Gastrocnemius medialis (tissue), 4 donors: ENCODE measurements at regions not wholly inside any gene's neighbourhood (a gene's known extent, or its start where the extent isn't known, plus 50 kb on each side); places are given as distances from the start of the nearest gene placed in this dataset.

Source experiments
- ATAC-seq, 2 donors: fragments of 150-250 bp; one replicate each; pipeline ENCODE4 v1.9.1; 2016
- DNase-seq, 2 donors: peaks; one replicate each; pipeline ENCODE4 v3.0.0-alpha.2; 2019
- H3K27ac ChIP-seq, 4 donors: fragments of 200-600 bp; sonication (generic); 1 replicate in 1 of 4; 2 replicates in 3 of 4; pipeline ENCODE4 v1.5.1; 2016 to 2018; ENCODE audit warnings: mild to moderate bottlenecking in 2 of 4, moderate library complexity in 1 of 4
- H3K27me3 ChIP-seq, 3 donors: fragments of 200-600 bp; sonication (generic) in 2 of 3; 1 replicate in 1 of 3; 2 replicates in 2 of 3; pipeline versions ENCODE4 v1.5.1 to v1.6.0; 2016 to 2019; ENCODE audit warnings: mild to moderate bottlenecking in 1 of 3, moderate library complexity in 1 of 3
- H3K36me3 ChIP-seq, 2 donors: fragments of 200-600 bp; sonication (generic) in 1 of 2; one replicate each; pipeline ENCODE4 v1.5.1; 2017 to 2018
- H3K4me1 ChIP-seq, 2 donors: fragments of 200-600 bp; sonication (generic) in 1 of 2; one replicate each; pipeline ENCODE4 v1.5.1; 2016 to 2017; ENCODE audit warnings: mild to moderate bottlenecking in 2 of 2
- H3K4me3 ChIP-seq, 4 donors: fragments of 200-600 bp; sonication (generic) in 3 of 4; 1 replicate in 1 of 4; 2 replicates in 3 of 4; pipeline ENCODE4 v1.5.1; 2016 to 2019; ENCODE audit warnings: mild to moderate bottlenecking in 2 of 4
- H3K9me3 ChIP-seq, 3 donors: fragments of 200-600 bp; sonication (generic) in 2 of 3; 1 replicate in 1 of 3; 2 replicates in 2 of 3; pipeline ENCODE4 v1.5.1; 2016 to 2019
- CTCF ChIP-seq, 5 experiments: fragments of 450-650 bp in 3 of 5; fragments of 200-600 bp in 2 of 5; sonication (generic) in 2 of 5; IDR thresholded peaks in 4 of 5; conservative IDR thresholded peaks in 1 of 5; 1 replicate in 4 of 5; 2 replicates in 1 of 5; pipeline ENCODE4 v1.5.1; 2016 to 2019; ENCODE audit warnings: antibody characterized with exemption in 5 of 5, mild to moderate bottlenecking in 3 of 5, moderate library complexity in 3 of 5
- POLR2A ChIP-seq, 2 donors: fragments of 450-650 bp; IDR thresholded peaks; one replicate each; pipeline ENCODE4 v1.6.1; 2017; ENCODE audit warnings: antibody characterized with exemption in 2 of 2, mild to moderate bottlenecking in 2 of 2, moderate library complexity in 2 of 2
- in situ Hi-C, 4 donors: fragments of 200-750 bp; cut with MboI; loops; one replicate each; pipeline versions ENCODE4 v1.15.0 to v1.8.0; 2017; ENCODE audit warnings: low sequenced_read_pairs in 4 of 4
- intact Hi-C: fragments of 100-400 bp; cut with DNase I; formaldehyde crosslinking; loops from one replicate; pipeline ENCODE4 v1.15.1; 2023; ENCODE audit warnings: low total_unique reads

GRCh38 chr4:28776004-28776403, 1915.4 kb downstream of the STIM2 start:
- H3K27me3 ChIP-seq: no peaks in the 10 kb centered on the region
- H3K4me3 ChIP-seq: no peak overlapping the region
- DNase-seq (no peak), ATAC-seq (no peak)
- in situ Hi-C loops (no loop called here), intact Hi-C loops (no loop called here)
- H3K9me3 ChIP-seq: no peaks in the 10 kb centered on the region
- H3K36me3 ChIP-seq: no peaks in the 10 kb centered on the region
- no peak overlapping the region for H3K27ac ChIP-seq
- H3K4me1 ChIP-seq: no peaks in the 10 kb centered on the region
- TF ChIP-seq CTCF (IDR thresholded peaks at IDR 0.05 in 4 of 5, conservative IDR thresholded peaks at IDR 0.05 in 1 of 5) (no peak), POLR2A (IDR thresholded peaks at IDR 0.05) (no peak)

DNA sequence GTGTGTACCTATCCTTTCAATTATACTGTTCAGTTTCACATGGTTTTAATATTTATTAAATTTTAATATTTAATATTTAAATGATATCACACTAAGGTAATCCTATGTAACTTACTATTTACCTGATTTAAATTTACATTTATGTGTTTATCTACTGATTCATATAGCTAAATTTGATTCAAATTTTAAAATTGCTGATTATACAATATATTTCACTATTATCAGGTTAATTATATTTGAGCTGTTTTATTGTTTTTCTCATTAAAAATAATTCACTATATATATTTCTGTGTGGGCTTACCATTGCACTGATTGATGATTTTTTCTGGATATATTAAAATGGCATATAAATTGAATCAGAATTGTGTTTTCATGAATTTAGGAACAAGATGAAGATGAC, 1923.5 kb downstream of the STIM2 start:
- no peaks in the 10 kb centered on the region for H3K36me3 ChIP-seq
- DNase-seq (no peak), ATAC-seq (no peak)
- H3K4me3 ChIP-seq: no peak overlapping the region
- H3K27me3 ChIP-seq: no peaks in the 10 kb centered on the region
- H3K9me3 ChIP-seq: no peaks in the 10 kb centered on the region
- H3K27ac ChIP-seq: no peak overlapping the region
- no peaks in the 10 kb centered on the region for H3K4me1 ChIP-seq
- TF ChIP-seq POLR2A (IDR thresholded peaks at IDR 0.05) (no peak), CTCF (IDR thresholded peaks at IDR 0.05 in 4 of 5, conservative IDR thresholded peaks at IDR 0.05 in 1 of 5) (no peak)
- in situ Hi-C loops (no loop called here), intact Hi-C loops (no loop called here)

GRCh38 chr4:28787947-28788346, 1927.3 kb downstream of the STIM2 start:
- H3K4me3 ChIP-seq: no peak overlapping the region
- intact Hi-C loops: no loop called here
- H3K27me3 ChIP-seq: no peaks in the 10 kb centered on the region
- H3K9me3 ChIP-seq: no peaks in the 10 kb centered on the region
- H3K4me1 ChIP-seq: no peaks in the 10 kb centered on the region
- no peak for TF ChIP-seq CTCF (IDR thresholded peaks at IDR 0.05 in 4 of 5, conservative IDR thresholded peaks at IDR 0.05 in 1 of 5)
- H3K27ac ChIP-seq: no peak overlapping the region
- DNase-seq (no peak), ATAC-seq (no peak)
- in situ Hi-C loops: no loop called here
- no peaks in the 10 kb centered on the region for H3K36me3 ChIP-seq

DNA sequence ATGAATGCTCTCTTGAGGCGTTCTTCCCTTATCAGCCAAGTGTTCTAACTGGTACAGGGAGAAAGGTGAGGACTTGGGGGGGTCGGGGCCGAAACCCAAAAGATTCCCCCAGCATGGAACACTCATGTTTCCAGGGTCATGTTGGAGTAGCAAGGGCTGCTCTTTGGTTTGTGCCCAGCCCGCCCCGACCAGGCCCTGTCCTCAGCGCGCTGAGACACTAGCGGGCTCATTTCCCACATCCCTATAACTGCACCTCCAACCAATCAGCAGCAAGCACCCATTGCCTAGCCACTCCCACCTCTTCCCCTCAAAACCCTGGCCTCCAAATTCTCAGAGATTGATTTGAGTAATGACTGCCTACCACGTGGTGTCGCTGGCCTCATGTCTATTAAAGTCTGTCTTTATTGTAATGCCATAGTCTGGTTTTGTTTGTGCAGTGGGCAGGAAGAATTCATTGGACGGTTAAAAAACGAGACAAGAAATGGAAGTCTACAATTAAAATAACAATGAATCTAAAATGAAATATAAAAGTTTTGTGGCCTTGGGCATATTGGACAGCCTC, 1928.4 kb downstream of the STIM2 start:
- Histone ChIP-seq H3K9me3 (no peaks in the 10 kb centered on the region), H3K36me3 (no peaks in the 10 kb centered on the region), H3K27ac (no peak overlapping the region), H3K4me1 (no peaks in the 10 kb centered on the region), H3K27me3 (no peaks in the 10 kb centered on the region), H3K4me3 (no peak overlapping the region)
- intact Hi-C loops: no loop called here
- DNase-seq: no peak
- TF ChIP-seq CTCF (IDR thresholded peaks at IDR 0.05 in 4 of 5, conservative IDR thresholded peaks at IDR 0.05 in 1 of 5): no peak
- TF ChIP-seq POLR2A (IDR thresholded peaks at IDR 0.05): no peak
- in situ Hi-C loops: no loop called here
- ATAC-seq: no peak

- intact Hi-C loops (no loop called here), in situ Hi-C loops (no loop called here)
- DNase-seq: no peak
- ATAC-seq: no peak
- TF ChIP-seq CTCF (IDR thresholded peaks at IDR 0.05 in 4 of 5, conservative IDR thresholded peaks at IDR 0.05 in 1 of 5) (no peak), POLR2A (IDR thresholded peaks at IDR 0.05) (no peak)
- Histone ChIP-seq H3K27ac (no peak overlapping the region), H3K4me3 (no peak overlapping the region), H3K4me1 (no peaks in the 10 kb centered on the region), H3K9me3 (no peaks in the 10 kb centered on the region), H3K36me3 (no peaks in the 10 kb centered on the region), H3K27me3 (no peaks in the 10 kb centered on the region)
Measured at GRCh38 chr4:28792917-28793597, 1927.1 kb upstream of the PCDH7 start.
